SK-N-SH treated with all-trans-retinoic acid at 6 μM for 48 hours (cell line): ENCODE measurements at regions not wholly inside any gene's neighbourhood (a gene's known extent, or its start where the extent isn't known, plus 50 kb on each side); places are given as distances from the start of the nearest gene placed in this dataset.

Experiments used
- ISL1 ChIP-seq: fragments of 250-450 bp; sonication (Bioruptor Pico); IDR thresholded peaks from 2 replicates; pipeline ENCODE4 v2.1.2; 2022; ENCODE audit warnings: mild to moderate bottlenecking, moderate library complexity
- RARB ChIP-seq: fragments of 250-450 bp; sonication (Bioruptor Pico); IDR thresholded peaks from 2 replicates; pipeline ENCODE4 v1.8.0; 2021; ENCODE audit warnings: mild to moderate bottlenecking, moderate library complexity
- ZFP30 ChIP-seq: fragments of 450-650 bp; formaldehyde crosslinking; IDR thresholded peaks from 2 replicates; pipeline ENCODE4 v1.5.0; 2022; ENCODE audit warnings: mild to moderate bottlenecking, moderate library complexity
- ZNF8 ChIP-seq: fragments of 450-650 bp; formaldehyde crosslinking; IDR thresholded peaks from 2 replicates; pipeline ENCODE4 v1.5.0; 2020; ENCODE audit warnings: mild to moderate bottlenecking, moderate library complexity
- TF ChIP-seq, protein P1 (sequence below): fragments of 250-450 bp; sonication (Bioruptor Pico); IDR thresholded peaks from 2 replicates; pipeline ENCODE4 v1.5.1; 2021; ENCODE audit warnings: mild to moderate bottlenecking, moderate library complexity
- TF ChIP-seq, protein P2 (sequence below): fragments of 250-450 bp; sonication (Bioruptor Pico); IDR thresholded peaks from 2 replicates; pipeline ENCODE4 v1.8.0; 2020; ENCODE audit warnings: mild to moderate bottlenecking, moderate library complexity, borderline replicate concordance

DNA sequence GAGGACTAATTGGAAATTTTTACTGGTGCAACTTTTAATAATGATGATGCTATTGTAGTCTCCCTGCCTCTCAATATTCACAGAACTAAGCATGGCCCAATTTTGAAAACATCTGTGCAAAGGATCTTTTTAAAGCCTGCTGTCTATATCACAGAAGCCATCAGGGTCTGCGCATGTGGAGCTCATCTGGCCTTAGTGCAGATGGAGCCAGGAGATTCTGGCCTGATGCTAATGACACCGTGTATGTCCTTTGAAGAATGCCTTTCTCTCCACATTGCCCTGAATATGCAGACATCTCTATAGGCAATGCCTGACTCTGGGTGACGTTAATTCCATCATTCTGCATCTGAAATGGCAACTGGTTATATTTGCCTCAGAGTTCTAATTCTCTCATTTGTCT is 1205.9 kb downstream of the AACS start:
- TF ChIP-seq, protein P1, sequence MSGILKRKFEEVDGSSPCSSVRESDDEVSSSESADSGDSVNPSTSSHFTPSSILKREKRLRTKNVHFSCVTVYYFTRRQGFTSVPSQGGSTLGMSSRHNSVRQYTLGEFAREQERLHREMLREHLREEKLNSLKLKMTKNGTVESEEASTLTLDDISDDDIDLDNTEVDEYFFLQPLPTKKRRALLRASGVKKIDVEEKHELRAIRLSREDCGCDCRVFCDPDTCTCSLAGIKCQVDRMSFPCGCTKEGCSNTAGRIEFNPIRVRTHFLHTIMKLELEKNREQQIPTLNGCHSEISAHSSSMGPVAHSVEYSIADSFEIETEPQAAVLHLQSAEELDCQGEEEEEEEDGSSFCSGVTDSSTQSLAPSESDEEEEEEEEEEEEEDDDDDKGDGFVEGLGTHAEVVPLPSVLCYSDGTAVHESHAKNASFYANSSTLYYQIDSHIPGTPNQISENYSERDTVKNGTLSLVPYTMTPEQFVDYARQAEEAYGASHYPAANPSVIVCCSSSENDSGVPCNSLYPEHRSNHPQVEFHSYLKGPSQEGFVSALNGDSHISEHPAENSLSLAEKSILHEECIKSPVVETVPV (CRISPR knock-in tag), result no peak
- TF ChIP-seq, protein P2, sequence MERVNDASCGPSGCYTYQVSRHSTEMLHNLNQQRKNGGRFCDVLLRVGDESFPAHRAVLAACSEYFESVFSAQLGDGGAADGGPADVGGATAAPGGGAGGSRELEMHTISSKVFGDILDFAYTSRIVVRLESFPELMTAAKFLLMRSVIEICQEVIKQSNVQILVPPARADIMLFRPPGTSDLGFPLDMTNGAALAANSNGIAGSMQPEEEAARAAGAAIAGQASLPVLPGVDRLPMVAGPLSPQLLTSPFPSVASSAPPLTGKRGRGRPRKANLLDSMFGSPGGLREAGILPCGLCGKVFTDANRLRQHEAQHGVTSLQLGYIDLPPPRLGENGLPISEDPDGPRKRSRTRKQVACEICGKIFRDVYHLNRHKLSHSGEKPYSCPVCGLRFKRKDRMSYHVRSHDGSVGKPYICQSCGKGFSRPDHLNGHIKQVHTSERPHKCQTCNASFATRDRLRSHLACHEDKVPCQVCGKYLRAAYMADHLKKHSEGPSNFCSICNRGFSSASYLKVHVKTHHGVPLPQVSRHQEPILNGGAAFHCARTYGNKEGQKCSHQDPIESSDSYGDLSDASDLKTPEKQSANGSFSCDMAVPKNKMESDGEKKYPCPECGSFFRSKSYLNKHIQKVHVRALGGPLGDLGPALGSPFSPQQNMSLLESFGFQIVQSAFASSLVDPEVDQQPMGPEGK (CRISPR knock-in tag), result no peak
- TF ChIP-seq RARB (no peak), ZNF8 (CRISPR knock-in tag) (no peak), ZFP30 (no peak), ISL1 (CRISPR knock-in tag) (no peak)
